Cardiac fibroblast (primary cell): ENCODE measurements at regions not wholly inside any gene's neighbourhood (a gene's known extent, or its start where the extent isn't known, plus 50 kb on each side); places are given as distances from the start of the nearest gene placed in this dataset.
"Not testable (repeated sequence)": the region's sequence is repeated elsewhere in the genome, so short reads cannot be mapped to it uniquely, and the experiment has no call there.

ENCODE experiments used
- DNase-seq, 2 donors: peaks; one replicate each; pipeline versions ENCODE4 v3.0.0 to v3.0.0-alpha.2; 2010; ENCODE audit warnings: low read depth in 2 of 2
- H3K4me3 ChIP-seq, 2 donors: replicated peaks in 1 of 2; 1 replicate in 1 of 2; 2 replicates in 1 of 2; pipeline ENCODE4 v1.5.1; 2011; ENCODE audit warnings: low read depth in 2 of 2, low read length in 2 of 2, mild to moderate bottlenecking in 2 of 2, moderate library complexity in 1 of 2
- CTCF ChIP-seq: IDR thresholded peaks from one replicate; pipeline ENCODE4 v1.5.1; 2011; ENCODE audit warnings: low read depth, mild to moderate bottlenecking, low read length, inconsistent platforms

- DNase-seq: no peak
- H3K4me3 ChIP-seq: no peak overlapping the region
- no peak for TF ChIP-seq CTCF
Observed at GRCh38 chr13:66162470-66162869, 1067.7 kb downstream of the PCDH9 start.

GRCh38 chr13:66159511-66159910, 1070.6 kb downstream of the PCDH9 start:
- no peak for TF ChIP-seq CTCF
- DNase-seq: no peak
- no peak overlapping the region for H3K4me3 ChIP-seq

- no peak overlapping the region for H3K4me3 ChIP-seq
- peak; percentile 24 to 61 for DNase-seq
- TF ChIP-seq CTCF: no peak
Observed at GRCh38 chr13:66154976-66155375, 1075.2 kb downstream of the PCDH9 start.

- TF ChIP-seq CTCF: no peak
- no peak overlapping the region for H3K4me3 ChIP-seq
- DNase-seq: no peak
Observed at GRCh38 chr13:66154354-66154753, 1075.8 kb downstream of the PCDH9 start.

- no peak overlapping the region for H3K4me3 ChIP-seq
- TF ChIP-seq CTCF: no peak
- DNase-seq: no peak
Observed at GRCh38 chr13:66152596-66152995, 1077.5 kb downstream of the PCDH9 start.

- DNase-seq, H3K4me3 ChIP-seq: not testable (repeated sequence)
Observed at GRCh38 chr13:66144357-66144756, 1085.8 kb downstream of the PCDH9 start.

- no peak for DNase-seq
- no peak for TF ChIP-seq CTCF
- H3K4me3 ChIP-seq: no peak overlapping the region
Observed at GRCh38 chr13:66139701-66140100, 1090.4 kb downstream of the PCDH9 start.

- TF ChIP-seq CTCF: no peak
- no peak for DNase-seq
- H3K4me3 ChIP-seq: no peak overlapping the region
Observed at GRCh38 chr13:66139250-66139649, 1090.9 kb downstream of the PCDH9 start.
